H9 (cell line): ENCODE measurements at regions not wholly inside any gene's neighbourhood (a gene's known extent, or its start where the extent isn't known, plus 50 kb on each side); places are given as distances from the start of the nearest gene placed in this dataset.

ENCODE experiments used
- DNase-seq: peaks from one replicate; pipeline ENCODE4 v3.0.0-alpha.2; 2017
- H2AFZ ChIP-seq: one replicate; pipeline ENCODE4 v1.6.1; 2013; ENCODE audit warnings: mild to moderate bottlenecking, low read length, control low read depth, moderate library complexity
- H2AK5ac ChIP-seq: 2 replicates; pipeline ENCODE4 v1.6.1; 2013; ENCODE audit warnings: low read length, control low read depth, mixed read lengths; ENCODE audit not compliant: insufficient read length
- H2BK120ac ChIP-seq: one replicate; pipeline ENCODE4 v1.6.1; 2013; ENCODE audit warnings: low read depth, mild to moderate bottlenecking, low read length, control low read depth, inconsistent platforms; ENCODE audit not compliant: poor library complexity, severe bottlenecking
- H2BK12ac ChIP-seq: 2 replicates; pipeline ENCODE4 v1.6.1; 2013; ENCODE audit warnings: low read length, control low read depth, mixed read lengths, low read depth; ENCODE audit not compliant: insufficient read length
- H2BK15ac ChIP-seq: 2 replicates; pipeline ENCODE4 v1.6.1; 2013; ENCODE audit warnings: low read depth, low read length, control low read depth
- H2BK20ac ChIP-seq: one replicate; pipeline ENCODE4 v1.6.1; 2013; ENCODE audit warnings: low read depth, mild to moderate bottlenecking, low read length, control low read depth, inconsistent platforms; ENCODE audit not compliant: poor library complexity, severe bottlenecking
- H2BK5ac ChIP-seq: 2 replicates; pipeline ENCODE4 v1.6.1; 2013; ENCODE audit warnings: low read length, control low read depth, mixed read lengths; ENCODE audit not compliant: insufficient read length
- H3K14ac ChIP-seq: 2 replicates; pipeline ENCODE4 v1.6.1; 2013; ENCODE audit warnings: low read length, control low read depth; ENCODE audit not compliant: insufficient read depth
- H3K18ac ChIP-seq: 2 replicates; pipeline ENCODE4 v1.6.1; 2013; ENCODE audit warnings: low read depth, mild to moderate bottlenecking, mixed read lengths, low read length, control low read depth; ENCODE audit not compliant: insufficient read length
- H3K23ac ChIP-seq: 2 replicates; pipeline ENCODE4 v1.6.1; 2013; ENCODE audit warnings: low read length, control low read depth, mixed read lengths, low read depth; ENCODE audit not compliant: insufficient read length
- H3K23me2 ChIP-seq: 2 replicates; pipeline ENCODE4 v1.6.1; 2013; ENCODE audit warnings: low read depth, mild to moderate bottlenecking, mixed read lengths, low read length, control low read depth; ENCODE audit not compliant: insufficient read length, poor library complexity, severe bottlenecking
- H3K27ac ChIP-seq: 2 replicates; pipeline ENCODE4 v1.5.1; 2013; ENCODE audit warnings: low read length, control low read depth, mixed read lengths, low read depth; ENCODE audit not compliant: insufficient read length
- H3K27me3 ChIP-seq: 2 replicates; pipeline ENCODE4 v1.6.1; 2013; ENCODE audit warnings: low read length, control low read depth, inconsistent platforms; ENCODE audit not compliant: insufficient read depth
- H3K4ac ChIP-seq: 2 replicates; pipeline ENCODE4 v1.6.1; 2013; ENCODE audit warnings: low read depth, mild to moderate bottlenecking, control low read depth, inconsistent platforms, low read length, moderate library complexity
- H3K4me1 ChIP-seq: 2 replicates; pipeline ENCODE4 v1.6.1; 2013; ENCODE audit warnings: low read length, control low read depth, inconsistent platforms; ENCODE audit not compliant: insufficient read depth
- H3K4me2 ChIP-seq: 2 replicates; pipeline ENCODE4 v1.6.1; 2013; ENCODE audit warnings: low read length, control low read depth, mixed read lengths; ENCODE audit not compliant: insufficient read length, insufficient read depth
- H3K56ac ChIP-seq: 2 replicates; pipeline ENCODE4 v1.6.1; 2013; ENCODE audit warnings: low read depth, mild to moderate bottlenecking, mixed read lengths, low read length, control low read depth; ENCODE audit not compliant: insufficient read length
- H3K79me1 ChIP-seq: 2 replicates; pipeline ENCODE4 v1.6.1; 2013; ENCODE audit warnings: low read depth, mild to moderate bottlenecking, moderate library complexity, low read length, control low read depth, inconsistent platforms; ENCODE audit not compliant: insufficient read depth, poor library complexity, severe bottlenecking
- H3K79me2 ChIP-seq: 2 replicates; pipeline ENCODE4 v1.6.1; 2013; ENCODE audit warnings: low read length, control low read depth, inconsistent platforms; ENCODE audit not compliant: insufficient read depth
- H3K9ac ChIP-seq: 2 replicates; pipeline ENCODE4 v1.6.1; 2013; ENCODE audit warnings: low read length, control low read depth, mixed read lengths; ENCODE audit not compliant: insufficient read length; ENCODE audit errors: extremely low read depth
- H3K9me3 ChIP-seq: one replicate; pipeline ENCODE4 v1.6.1; 2013; ENCODE audit warnings: low read depth, low read length, inconsistent platforms; ENCODE audit not compliant: control insufficient read depth
- H3T11ph ChIP-seq: one replicate; pipeline ENCODE4 v1.6.1; 2013; ENCODE audit warnings: mild to moderate bottlenecking, low read length, control low read depth, inconsistent platforms
- H4K20me1 ChIP-seq: one replicate; pipeline ENCODE4 v1.6.1; 2013; ENCODE audit not compliant: control insufficient read depth, insufficient read length, insufficient read depth
- H4K5ac ChIP-seq: 2 replicates; pipeline ENCODE4 v1.6.1; 2013; ENCODE audit warnings: low read depth, mild to moderate bottlenecking, mixed read lengths, low read length, control low read depth; ENCODE audit not compliant: insufficient read length
- H4K8ac ChIP-seq: replicated peaks from 2 replicates; pipeline ENCODE4 v1.6.1; 2013; ENCODE audit warnings: low read length, control low read depth, mixed read lengths, low read depth; ENCODE audit not compliant: insufficient read length
- H4K91ac ChIP-seq: 2 replicates; pipeline ENCODE4 v1.6.1; 2013; ENCODE audit warnings: low read depth, mild to moderate bottlenecking, moderate library complexity, mixed read lengths, low read length, control low read depth; ENCODE audit not compliant: insufficient read length
- H3K27ac Mint-ChIP-seq, 3 experiments: 2 replicates in 2 of 3; 3 replicates in 1 of 3; pipeline ENCODE4 v1.8.0; 2020 to 2021; ENCODE audit warnings: mixed read lengths in 3 of 3, mild to moderate bottlenecking in 1 of 3, moderate library complexity in 1 of 3
- H3K27me3 Mint-ChIP-seq: 2 replicates; pipeline ENCODE4 v1.8.0; 2021; ENCODE audit warnings: low read depth, mild to moderate bottlenecking, moderate library complexity, mixed read lengths
- H3K36me3 Mint-ChIP-seq, 3 experiments: 2 replicates in 2 of 3; 3 replicates in 1 of 3; pipeline ENCODE4 v1.8.0; 2020 to 2021; ENCODE audit warnings: low read depth in 3 of 3, mixed read lengths in 3 of 3; ENCODE audit not compliant: insufficient read depth in 1 of 3
- H3K4me1 Mint-ChIP-seq, 2 experiments: 2 replicates each; pipeline ENCODE4 v1.8.0; 2020; ENCODE audit warnings: mixed read lengths in 2 of 2
- H3K4me3 Mint-ChIP-seq, 2 experiments: 2 replicates in 1 of 2; 3 replicates in 1 of 2; pipeline ENCODE4 v1.8.0; 2020 to 2021; ENCODE audit warnings: mild to moderate bottlenecking in 2 of 2, mixed read lengths in 2 of 2, moderate library complexity in 1 of 2
- H3K9me3 Mint-ChIP-seq, 2 experiments: 2 replicates in 1 of 2; 3 replicates in 1 of 2; pipeline ENCODE4 v1.8.0; 2020; ENCODE audit warnings: mild to moderate bottlenecking in 2 of 2, mixed read lengths in 2 of 2, moderate library complexity in 1 of 2
- WGBS: extraction: QIAGEN DNeasy Blood & Tissue Kit; methylation state at CpG from one replicate; pipeline ENCODE4 v1.1.7; 2013; ENCODE audit warnings: missing lambda C conversion rate, low lambda C conversion rate, mixed read lengths; ENCODE audit not compliant: insufficient read length; ENCODE audit errors: extremely low coverage; 5-methylcytosine and 5-hydroxymethylcytosine counted together
- TF ChIP-seq, protein P1 (sequence below): fragments of 200-600 bp; sonication (generic); conservative IDR thresholded peaks from 3 replicates; pipeline ENCODE4 v1.8.0; 2021; ENCODE audit warnings: antibody characterized with exemption, mild to moderate bottlenecking

DNA sequence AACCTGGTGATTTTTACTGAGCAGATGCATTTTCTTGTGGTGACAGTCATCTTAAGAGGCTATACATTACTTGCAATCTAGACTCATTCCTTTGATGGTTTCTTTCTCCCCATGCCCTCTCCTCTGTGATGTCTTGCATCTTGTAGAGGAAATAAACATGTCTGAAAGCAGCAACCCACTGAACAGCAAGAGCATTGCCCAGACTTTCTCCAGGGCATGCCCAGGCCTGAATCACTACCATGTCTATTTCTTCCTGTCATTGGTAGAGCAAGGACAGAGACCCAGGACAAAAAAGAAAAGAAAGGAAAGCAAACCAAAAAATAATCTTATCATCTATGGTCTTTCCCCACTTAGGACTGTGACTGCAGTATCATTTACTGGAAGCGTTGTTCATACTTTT lies 326.1 kb downstream of the HNRNPD start:
- Histone ChIP-seq H3K23ac (no peak overlapping the region), H3K18ac (no peak overlapping the region), H4K91ac (no peak overlapping the region), H3K56ac (no peak overlapping the region), H3K4me1 (no peaks in the 10 kb centered on the region; the same call in 1 of the 2 replicates), H3K79me1 (no peaks in the 10 kb centered on the region), H3K27me3 (peaks cover 2% of the 10 kb centered on the region; the same call in 1 of the 2 replicates), H2BK20ac (no peak overlapping the region), H3K9me3 (no peaks in the 10 kb centered on the region), H3K23me2 (peaks cover 11% of the 10 kb centered on the region), H2AFZ (no peak overlapping the region), H4K20me1 (no peaks in the 10 kb centered on the region), H2BK12ac (no peak overlapping the region), H3K14ac (no peak overlapping the region), H3K4ac (no peak overlapping the region), H3K27ac (no peak overlapping the region), H3T11ph (no peak overlapping the region), H3K79me2 (no peaks in the 10 kb centered on the region), H4K8ac (no peak overlapping the region), H2AK5ac (no peak overlapping the region), H3K9ac (no peak overlapping the region), H3K4me2 (no peak overlapping the region), H2BK5ac (no peak overlapping the region), H2BK15ac (no peak overlapping the region), H2BK120ac (no peak overlapping the region), H4K5ac (no peak overlapping the region)
- DNase-seq = no peak
- TF ChIP-seq, protein P1, sequence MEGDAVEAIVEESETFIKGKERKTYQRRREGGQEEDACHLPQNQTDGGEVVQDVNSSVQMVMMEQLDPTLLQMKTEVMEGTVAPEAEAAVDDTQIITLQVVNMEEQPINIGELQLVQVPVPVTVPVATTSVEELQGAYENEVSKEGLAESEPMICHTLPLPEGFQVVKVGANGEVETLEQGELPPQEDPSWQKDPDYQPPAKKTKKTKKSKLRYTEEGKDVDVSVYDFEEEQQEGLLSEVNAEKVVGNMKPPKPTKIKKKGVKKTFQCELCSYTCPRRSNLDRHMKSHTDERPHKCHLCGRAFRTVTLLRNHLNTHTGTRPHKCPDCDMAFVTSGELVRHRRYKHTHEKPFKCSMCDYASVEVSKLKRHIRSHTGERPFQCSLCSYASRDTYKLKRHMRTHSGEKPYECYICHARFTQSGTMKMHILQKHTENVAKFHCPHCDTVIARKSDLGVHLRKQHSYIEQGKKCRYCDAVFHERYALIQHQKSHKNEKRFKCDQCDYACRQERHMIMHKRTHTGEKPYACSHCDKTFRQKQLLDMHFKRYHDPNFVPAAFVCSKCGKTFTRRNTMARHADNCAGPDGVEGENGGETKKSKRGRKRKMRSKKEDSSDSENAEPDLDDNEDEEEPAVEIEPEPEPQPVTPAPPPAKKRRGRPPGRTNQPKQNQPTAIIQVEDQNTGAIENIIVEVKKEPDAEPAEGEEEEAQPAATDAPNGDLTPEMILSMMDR = no peak
- peaks cover 20 to 22% of the 10 kb centered on the region in 2 experiments for H3K4me1 Mint-ChIP-seq
- no peaks in the 10 kb centered on the region for H3K9me3 Mint-ChIP-seq
- WGBS = no CpG with 5 or more reads among the region's 1 CpG
- no peaks in the 10 kb centered on the region; a peak in 1 of 7 replicates for H3K36me3 Mint-ChIP-seq
- no peak overlapping the region for H3K4me3 Mint-ChIP-seq
- peaks cover 38% of the 10 kb centered on the region for H3K27me3 Mint-ChIP-seq
- no peak overlapping the region for H3K27ac Mint-ChIP-seq
